Mucosa of gallbladder (tissue), 1 donor: ENCODE measurements at regions not wholly inside any gene's neighbourhood (a gene's known extent, or its start where the extent isn't known, plus 50 kb on each side); places are given as distances from the start of the nearest gene placed in this dataset.
A peak's percentile ranks its signal among the peaks of the same experiment; 100 is the strongest.

Experiments used
- DNase-seq: peaks from one replicate; pipeline ENCODE4 v3.0.0-alpha.2; 2020; ENCODE audit warnings: low spot score
- donor health status: DM: no; HTN: no; CAD: no.

DNA sequence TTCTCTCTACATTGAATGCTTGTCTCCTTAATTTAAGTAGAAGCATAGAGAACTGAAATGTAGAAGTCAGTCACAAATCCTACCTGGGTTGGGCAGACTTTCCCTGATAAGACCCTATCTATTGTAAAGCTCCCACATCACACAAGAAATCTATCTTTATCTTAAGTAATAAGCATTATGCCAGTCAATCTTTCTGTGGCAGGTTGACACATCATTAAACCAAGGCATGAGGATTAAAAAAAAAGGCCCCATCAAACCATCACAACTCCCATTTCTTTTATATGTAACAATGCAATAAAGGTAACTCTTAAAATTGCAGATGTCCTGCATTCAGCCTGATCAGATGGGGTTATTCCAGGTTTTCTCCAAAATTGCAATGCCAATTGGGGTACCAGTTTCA, 311.8 kb downstream of the TOX3 start:
- DNase-seq, result no peak

- DNase-seq, result no peak
Observed at GRCh38 chr16:52234626-52235025, 312.3 kb downstream of the TOX3 start.

DNA sequence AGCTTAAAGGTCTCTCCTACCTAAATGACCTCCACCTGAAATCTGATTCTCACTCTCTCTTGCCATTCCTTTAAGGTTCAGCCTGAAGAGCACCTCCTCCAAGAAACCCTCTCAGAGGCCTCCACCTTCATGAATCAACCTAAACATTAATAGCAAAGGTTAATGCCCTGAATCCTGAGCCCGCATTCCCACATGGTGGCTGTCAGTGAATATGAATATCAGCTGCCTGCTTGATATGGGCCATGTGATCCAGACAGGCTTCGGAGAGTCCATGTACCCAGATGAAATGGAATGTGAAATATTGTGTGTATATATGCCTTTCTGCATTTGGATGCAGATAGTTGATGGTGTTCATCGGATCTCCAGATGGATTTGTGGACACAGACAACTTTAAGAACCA, 317.5 kb downstream of the TOX3 start:
- no peak for DNase-seq

DNA sequence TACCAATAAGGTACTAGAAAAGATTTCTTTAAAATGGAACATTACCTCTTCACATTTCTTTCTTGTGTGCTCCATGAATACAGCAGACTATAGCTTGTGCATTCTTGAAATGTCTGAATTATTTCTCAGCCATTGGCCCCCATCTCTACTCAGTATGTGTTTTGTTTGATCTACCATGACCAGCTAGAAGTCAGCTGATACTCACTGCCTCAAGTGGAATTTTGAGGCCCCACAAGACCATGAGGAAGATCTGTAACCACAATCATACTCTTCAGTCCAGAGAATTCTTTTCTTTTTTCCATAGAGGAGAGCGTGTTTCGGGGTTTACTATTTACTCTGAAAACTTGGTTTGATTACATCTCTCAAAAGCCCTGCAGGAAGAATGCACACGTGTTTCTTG, 319.1 kb downstream of the TOX3 start:
- no peak for DNase-seq

DNA sequence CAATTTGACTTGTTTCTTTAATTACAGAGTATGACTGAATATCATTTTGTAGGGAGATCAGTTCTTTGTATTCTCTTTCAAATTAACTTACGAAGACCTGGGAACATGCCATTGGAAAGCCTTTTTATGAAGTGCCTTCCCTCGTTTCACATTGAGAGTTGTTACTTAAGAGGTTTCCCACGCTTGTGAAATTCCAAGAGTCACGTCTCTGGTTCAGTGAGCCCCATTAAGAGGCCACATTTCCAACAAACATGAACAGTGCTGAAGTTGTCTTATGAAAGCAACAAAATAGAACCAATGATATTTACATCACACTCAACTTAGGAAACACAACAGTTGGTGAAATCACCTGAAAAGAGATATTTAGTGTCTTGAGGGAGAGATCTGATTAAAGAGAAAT, 334.1 kb downstream of the TOX3 start:
- no peak for DNase-seq

DNA sequence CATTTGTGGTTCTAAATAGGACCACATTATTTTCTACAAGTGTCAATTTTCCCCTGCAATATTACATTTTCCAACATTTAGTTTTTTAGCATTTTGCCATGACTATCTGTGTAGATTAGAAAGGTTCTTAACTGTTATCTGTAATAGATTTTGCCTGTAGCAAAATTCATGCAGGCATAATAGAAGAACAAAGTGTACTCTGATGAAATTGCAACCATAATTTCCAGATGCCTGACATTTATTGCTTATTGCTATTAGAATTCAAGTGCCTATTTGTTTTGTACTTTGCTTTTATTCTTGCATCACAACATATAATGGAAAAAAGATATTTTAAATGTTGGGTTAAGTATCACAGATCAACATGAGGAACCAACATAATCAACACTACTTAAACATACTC, 337.7 kb downstream of the TOX3 start:
- no peak for DNase-seq

DNA sequence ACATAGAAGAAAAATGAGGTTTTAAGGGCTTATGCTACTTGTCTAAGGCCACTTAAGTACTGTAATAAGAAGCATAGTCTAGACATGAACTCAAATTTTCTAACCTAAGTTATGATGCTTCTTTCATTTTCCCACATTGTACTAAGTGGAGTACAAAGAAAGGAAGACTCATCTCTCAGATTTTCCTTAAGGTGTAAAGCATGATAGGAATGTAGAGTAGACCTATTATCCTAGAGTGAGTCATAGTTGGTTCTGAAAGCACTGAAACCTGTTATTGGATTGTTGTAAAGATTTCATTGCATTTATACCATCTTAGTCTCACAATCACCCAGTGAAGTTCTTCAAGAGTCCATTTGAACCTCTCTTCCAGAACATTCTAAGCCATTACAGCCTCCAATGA, 343.8 kb downstream of the TOX3 start:
- DNase-seq, result no peak

DNA sequence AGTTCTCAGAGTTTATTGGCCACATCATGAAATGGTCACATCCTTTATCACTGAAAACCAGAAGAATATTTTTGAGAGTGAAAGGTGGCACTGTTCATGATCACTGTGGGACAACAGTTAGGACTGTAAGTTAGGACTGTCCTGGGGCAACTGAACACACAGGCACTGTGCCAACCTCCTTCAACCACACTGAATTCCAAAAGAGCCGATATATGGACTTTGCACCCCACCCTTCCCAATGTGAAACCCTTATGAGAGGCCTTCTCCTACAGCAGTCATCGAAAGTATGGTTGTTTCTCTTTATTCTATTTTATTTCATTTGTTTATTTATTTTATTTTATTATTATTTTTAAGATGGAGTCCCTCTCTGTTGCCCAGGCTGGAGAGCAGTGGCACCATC, 353.5 kb downstream of the TOX3 start:
- peak; percentile 22 for DNase-seq

- DNase-seq, result peak; percentile 65
Observed at GRCh38 chr16:52191531-52192134, 355.3 kb downstream of the TOX3 start.

DNA sequence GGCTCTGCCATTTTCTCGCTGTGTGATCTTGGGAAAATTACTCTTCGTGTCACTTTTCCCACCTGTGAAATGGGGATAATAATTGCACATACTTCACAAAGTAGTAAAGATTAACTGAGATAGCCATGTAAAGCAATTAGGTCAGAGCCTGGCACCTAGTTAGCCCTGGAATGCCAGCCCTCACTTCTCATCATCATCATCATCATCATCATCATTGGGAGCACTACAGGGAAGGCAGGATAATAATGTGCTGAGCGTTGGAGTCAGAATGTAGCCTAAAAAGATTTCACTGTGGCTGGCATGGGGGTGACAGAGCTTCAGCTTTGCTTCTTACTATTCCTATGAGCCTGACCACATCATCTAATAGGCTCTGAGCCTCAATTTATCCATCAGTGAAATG, 362.6 kb downstream of the TOX3 start:
- no peak for DNase-seq

DNA sequence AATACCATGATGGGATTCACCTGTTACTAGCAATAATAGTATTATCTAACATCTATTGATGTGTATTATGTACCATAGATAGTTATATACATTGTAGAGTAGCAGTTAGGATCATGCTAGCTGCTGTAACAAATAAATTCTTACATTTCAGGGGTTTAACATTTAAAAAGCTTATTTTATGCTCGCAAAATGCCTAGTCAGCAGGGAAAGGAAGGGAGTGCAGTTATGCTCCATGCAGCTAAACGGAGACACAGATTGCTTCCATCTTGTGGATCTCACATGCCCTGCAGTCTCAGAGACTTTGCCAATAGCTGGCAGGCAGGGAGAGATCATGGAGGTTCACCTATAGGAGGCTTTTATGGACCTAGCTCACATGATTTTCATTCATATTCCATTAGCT, 364.1 kb downstream of the TOX3 start:
- DNase-seq, result no peak

DNA sequence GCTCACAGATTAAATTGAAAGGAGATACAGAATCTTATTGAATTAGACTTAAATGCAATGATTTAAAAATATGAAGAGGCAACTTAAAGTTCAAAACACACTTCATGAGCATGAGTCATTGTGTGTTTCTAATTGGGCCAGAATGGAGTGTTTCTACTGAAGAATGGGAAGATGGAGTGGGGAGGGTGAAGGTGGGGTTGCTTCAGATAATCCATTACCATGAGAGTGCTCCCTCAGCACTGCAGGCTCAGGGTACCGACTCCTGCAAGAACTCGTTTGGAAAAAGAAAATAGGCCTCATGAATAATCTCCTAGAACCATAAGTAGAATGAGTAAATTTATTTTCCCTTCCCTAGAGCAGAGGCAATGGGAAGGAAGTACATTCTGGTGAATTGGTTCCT, 372.8 kb downstream of the TOX3 start:
- no peak for DNase-seq

GRCh38 chr16:52171481-52171880, 375.5 kb downstream of the TOX3 start:
- DNase-seq, result no peak

- DNase-seq, result no peak
Observed at GRCh38 chr16:52167328-52167727, 379.6 kb downstream of the TOX3 start.

- DNase-seq, result no peak
Observed at GRCh38 chr16:52165961-52166360, 381.0 kb downstream of the TOX3 start.

DNA sequence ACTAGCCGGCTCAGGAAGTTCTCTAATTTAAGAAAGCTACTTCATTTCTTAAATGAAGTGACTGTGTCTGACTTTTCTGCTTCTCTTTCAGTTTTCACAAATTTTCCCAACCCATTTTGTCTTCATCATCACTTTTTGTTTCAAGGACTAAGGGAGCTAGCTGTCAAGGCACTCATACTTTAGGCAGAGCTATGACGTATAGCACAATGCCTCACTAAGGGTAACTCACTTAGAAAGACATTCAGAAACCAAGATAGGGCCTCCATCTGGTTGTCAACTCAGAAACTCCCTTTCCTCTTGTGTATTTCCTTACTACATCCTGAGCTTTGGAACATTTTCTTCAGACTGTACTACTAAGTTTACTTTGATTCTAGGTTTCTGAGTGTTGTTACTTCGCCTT, 397.9 kb downstream of the TOX3 start:
- DNase-seq, result no peak

DNA sequence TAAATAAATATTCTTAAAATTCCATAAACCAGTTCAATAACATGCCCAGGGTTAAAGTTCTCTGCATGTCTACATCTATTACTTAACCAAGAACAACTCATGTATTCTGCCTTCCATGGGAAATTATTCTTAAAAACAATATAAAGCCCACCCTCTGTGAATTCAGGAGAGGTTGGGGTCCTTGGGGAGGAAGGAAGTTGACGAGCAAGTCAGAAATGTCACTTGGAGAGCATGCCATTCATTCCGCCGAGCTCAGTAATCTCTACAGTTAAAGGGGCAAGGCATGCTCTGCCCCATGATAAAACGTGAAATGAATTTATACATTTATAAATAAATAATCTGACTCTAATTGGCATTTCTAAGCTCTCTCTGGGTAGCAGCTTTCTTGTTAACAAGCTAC, 405.1 kb downstream of the TOX3 start:
- no peak for DNase-seq

DNA sequence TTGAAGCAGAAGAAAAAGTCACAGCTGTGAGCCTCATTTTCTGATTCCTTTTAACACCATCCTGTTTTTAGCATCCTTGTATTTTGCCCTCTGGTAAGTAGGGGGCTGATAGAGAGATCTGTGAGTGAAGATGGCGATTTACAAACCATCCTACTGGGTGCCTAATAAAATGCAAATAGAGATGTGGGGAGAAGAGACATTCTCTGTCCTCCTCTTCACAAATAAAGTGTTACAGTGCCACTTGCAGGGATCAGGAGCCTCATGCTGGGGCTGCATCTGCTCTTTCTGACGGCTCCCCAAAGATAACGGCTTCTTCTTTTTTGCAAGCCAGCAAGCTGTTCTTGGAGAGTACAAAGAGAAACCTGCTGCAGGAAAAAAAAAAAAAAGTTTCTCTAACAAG, 418.6 kb downstream of the TOX3 start:
- no peak for DNase-seq

DNA sequence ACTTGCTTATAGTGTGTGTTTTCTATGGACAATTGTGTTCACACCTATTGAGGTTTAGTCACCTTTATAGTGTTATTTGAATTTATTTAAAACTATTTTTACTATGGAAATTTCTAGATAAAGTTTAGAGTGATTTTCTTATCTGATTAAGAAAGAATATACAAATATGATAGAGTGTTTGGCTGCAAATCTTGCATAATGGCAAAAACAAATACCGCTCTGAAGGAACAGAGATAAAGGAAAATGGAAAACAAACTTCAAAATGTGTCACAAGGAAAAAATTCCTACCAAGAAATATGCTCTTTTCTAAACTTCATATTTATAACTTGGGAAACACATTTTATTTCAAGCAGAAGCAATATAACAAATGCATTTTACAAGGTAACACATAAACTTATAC, 423.1 kb downstream of the TOX3 start:
- no peak for DNase-seq

- no peak for DNase-seq
Observed at GRCh38 chr16:52123061-52123839, 423.7 kb downstream of the TOX3 start.

- no peak for DNase-seq
Observed at GRCh38 chr16:52117171-52117570, 429.8 kb downstream of the TOX3 start.

DNA sequence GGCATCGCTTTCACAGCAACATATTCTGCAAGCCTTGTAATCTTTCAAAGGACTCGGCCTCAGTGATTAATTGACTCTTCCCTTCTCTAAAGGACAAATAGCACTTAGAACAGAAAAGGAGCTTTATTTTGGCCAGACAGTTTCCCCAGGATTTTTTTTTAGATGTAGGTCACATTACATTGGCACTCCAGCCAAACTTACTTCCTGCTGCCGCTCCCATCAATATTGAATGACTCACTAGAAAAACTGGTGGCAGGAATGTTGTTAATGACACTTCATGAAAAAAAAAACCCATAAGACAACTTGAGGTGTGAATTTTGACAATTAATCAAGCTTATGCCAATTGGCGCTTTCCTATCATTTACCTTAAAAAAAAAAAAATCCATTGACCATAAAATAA, 432.6 kb downstream of the TOX3 start:
- peak; percentile 30 for DNase-seq

DNA sequence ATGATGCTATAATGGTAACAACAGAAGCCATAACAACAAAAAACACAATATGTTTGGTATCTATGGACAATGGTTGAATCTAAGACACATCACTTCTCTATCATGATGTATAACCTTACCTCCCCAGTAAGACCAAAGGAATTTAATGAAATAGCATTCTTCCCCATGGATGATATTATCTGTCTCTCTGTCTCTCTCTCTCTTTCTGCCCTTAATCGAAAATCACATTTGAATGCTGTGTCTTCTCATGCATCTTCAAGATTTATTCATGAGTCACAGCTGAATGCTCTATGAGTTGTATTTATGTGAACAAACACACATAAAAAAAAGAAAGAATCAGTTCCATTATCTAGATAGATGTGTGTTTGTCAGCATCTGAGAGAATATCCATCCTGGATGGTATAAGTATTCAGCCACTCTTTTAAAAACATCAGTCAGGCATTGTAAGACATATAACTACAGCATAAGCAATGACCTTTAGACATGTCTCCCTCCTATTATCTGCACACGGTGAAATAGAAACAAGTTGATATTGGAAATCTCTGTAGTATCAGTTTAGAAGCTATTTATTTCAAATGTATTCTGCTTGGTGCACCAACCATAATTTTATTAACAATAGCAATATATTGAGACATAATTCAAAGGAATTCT, 433.3 kb downstream of the TOX3 start:
- DNase-seq, result no peak
